ENCODE measurements at regions not wholly inside any gene's neighbourhood (a gene's known extent, or its start where the extent isn't known, plus 50 kb on each side); places are given as distances from the start of the nearest gene placed in this dataset.

DNA sequence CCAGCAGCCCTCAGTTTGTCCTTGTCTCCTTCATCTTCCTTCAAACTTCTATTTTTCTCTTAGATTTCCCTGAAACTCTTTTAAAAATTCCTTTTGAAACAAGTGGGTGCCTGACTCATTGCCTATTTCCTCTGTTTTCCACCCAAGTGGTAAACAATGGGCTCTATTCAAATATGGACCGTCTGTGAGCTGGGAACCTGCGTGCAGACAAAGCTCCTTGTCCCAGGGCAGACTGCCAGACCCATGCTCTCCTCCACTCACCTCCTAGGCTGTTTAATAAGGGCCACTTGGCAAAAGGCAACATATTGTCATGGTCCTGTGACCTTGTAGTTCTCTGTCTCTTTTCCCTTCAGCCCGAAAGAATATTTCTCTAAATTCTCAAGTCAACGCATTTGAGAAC, 332.7 kb upstream of the THBS1 start:
- H3K36me3 ChIP-seq (ENCODE audit: insufficient read depth, low read length): no peaks in the 10 kb centered on the region
- H3K4me1 ChIP-seq (ENCODE audit: insufficient read depth, low read length): no peaks in the 10 kb centered on the region
- CTCF ChIA-PET: no interaction called here
- H3K4me1 Mint-ChIP-seq (ENCODE audit: low read depth): peaks cover 5% of the 10 kb centered on the region
- intact Hi-C loops (cut with DNase I, micrococcal nuclease): no loop called here
- no peak for ATAC-seq (ENCODE audit: poor library complexity)
- no peak overlapping the region for H3K27ac Mint-ChIP-seq
- H3K4me3 Mint-ChIP-seq: no peak overlapping the region
- no peaks in the 10 kb centered on the region for H3K36me3 Mint-ChIP-seq (ENCODE audit: low read depth)
- H3K27ac ChIP-seq (ENCODE audit: low read depth in 1 of 2, low read length in 2 of 2): no peak overlapping the region
- TF ChIP-seq, protein P1, sequence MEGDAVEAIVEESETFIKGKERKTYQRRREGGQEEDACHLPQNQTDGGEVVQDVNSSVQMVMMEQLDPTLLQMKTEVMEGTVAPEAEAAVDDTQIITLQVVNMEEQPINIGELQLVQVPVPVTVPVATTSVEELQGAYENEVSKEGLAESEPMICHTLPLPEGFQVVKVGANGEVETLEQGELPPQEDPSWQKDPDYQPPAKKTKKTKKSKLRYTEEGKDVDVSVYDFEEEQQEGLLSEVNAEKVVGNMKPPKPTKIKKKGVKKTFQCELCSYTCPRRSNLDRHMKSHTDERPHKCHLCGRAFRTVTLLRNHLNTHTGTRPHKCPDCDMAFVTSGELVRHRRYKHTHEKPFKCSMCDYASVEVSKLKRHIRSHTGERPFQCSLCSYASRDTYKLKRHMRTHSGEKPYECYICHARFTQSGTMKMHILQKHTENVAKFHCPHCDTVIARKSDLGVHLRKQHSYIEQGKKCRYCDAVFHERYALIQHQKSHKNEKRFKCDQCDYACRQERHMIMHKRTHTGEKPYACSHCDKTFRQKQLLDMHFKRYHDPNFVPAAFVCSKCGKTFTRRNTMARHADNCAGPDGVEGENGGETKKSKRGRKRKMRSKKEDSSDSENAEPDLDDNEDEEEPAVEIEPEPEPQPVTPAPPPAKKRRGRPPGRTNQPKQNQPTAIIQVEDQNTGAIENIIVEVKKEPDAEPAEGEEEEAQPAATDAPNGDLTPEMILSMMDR (IDR thresholded peaks at IDR 0.05): no peak
- no peak overlapping the region for H3K4me3 ChIP-seq (ENCODE audit: low read length)
- no peaks in the 10 kb centered on the region for H3K9me3 Mint-ChIP-seq
- POLR2A ChIA-PET: no interaction called here
- no peaks in the 10 kb centered on the region for H3K9me3 ChIP-seq (ENCODE audit: control insufficient read depth in 1 of 2, insufficient read depth in 1 of 2, low read length in 2 of 2)
- no peak for DNase-seq
- H3K27me3 Mint-ChIP-seq: peaks cover 17% of the 10 kb centered on the region
- no peaks in the 10 kb centered on the region for H3K27me3 ChIP-seq (ENCODE audit: control insufficient read depth in 1 of 2, insufficient read depth in 2 of 2, low read length in 2 of 2)

DNA sequence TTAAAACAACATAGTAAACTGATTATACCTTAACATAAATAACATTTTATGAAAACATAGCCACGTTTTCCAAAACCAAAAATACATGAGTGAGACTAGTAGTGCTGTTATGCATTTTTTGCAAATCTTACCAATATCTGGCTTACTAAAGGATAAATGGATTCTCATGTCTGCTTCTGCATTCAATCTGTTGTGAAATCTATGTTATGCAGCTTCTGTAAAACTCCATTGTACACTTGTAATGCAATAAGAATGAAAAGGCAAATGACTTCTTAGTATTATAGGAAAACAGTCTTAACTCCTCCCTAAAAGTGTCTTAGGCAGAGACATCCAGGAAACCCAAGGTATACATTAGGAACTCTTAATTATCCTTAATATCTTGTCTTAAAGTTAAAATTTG, 330.9 kb upstream of the THBS1 start:
- no peaks in the 10 kb centered on the region for H3K9me3 ChIP-seq (ENCODE audit: control insufficient read depth in 1 of 2, insufficient read depth in 1 of 2, low read length in 2 of 2)
- DNase-seq (no peak), ATAC-seq (ENCODE audit: poor library complexity) (no peak)
- H3K4me1 ChIP-seq (ENCODE audit: insufficient read depth, low read length): no peaks in the 10 kb centered on the region
- no peak overlapping the region for H3K4me3 ChIP-seq (ENCODE audit: low read length)
- TF ChIP-seq, protein P1 (IDR thresholded peaks at IDR 0.05): no peak
- H3K9me3 Mint-ChIP-seq: no peaks in the 10 kb centered on the region
- no peaks in the 10 kb centered on the region for H3K27me3 ChIP-seq (ENCODE audit: control insufficient read depth in 1 of 2, insufficient read depth in 2 of 2, low read length in 2 of 2)
- no peaks in the 10 kb centered on the region for H3K36me3 ChIP-seq (ENCODE audit: insufficient read depth, low read length)
- no peaks in the 10 kb centered on the region for H3K36me3 Mint-ChIP-seq (ENCODE audit: low read depth)
- H3K27ac ChIP-seq (ENCODE audit: low read depth in 1 of 2, low read length in 2 of 2): no peak overlapping the region
- no peak overlapping the region for H3K4me3 Mint-ChIP-seq
- POLR2A ChIA-PET: no interaction called here
- peaks cover 18% of the 10 kb centered on the region for H3K27me3 Mint-ChIP-seq
- CTCF ChIA-PET: no interaction called here
- peaks cover 5% of the 10 kb centered on the region for H3K4me1 Mint-ChIP-seq (ENCODE audit: low read depth)
- intact Hi-C loops (cut with DNase I, micrococcal nuclease): no loop called here
- H3K27ac Mint-ChIP-seq: no peak overlapping the region

DNA sequence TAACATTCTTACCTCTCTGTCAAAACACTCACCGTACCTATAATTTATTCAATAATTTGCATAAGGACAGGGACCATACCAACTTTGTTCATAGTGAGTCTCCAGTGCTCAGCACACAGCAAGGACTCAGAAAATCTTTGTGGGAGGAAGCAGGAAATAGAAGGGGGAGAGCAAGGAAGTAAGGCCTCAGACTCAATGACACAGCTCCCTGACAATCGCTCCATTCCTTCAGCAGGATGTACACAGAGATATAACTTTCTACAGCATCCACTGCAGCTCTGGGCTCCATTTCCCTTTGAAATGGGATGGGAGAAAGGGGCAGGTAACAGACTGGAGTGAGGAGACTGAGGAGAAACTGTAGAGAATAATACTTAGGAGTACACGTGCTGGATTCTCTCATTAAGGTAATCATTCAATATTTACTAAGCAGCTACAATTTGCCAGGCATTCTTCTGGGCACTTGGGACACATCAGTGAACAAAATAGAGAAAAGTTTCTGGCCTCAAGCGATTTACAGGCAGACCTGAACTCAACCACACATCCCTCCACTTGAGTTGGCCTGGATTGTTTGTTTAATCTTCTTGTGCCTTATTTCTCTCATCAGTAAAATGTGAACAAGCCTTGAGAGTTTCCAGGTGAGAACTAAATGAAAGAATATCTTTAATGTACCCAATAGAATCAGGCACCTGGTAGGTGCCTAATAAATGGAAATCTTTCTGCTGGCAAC, 330.3 kb upstream of the THBS1 start:
- intact Hi-C loops (cut with DNase I, micrococcal nuclease): no loop called here
- H3K9me3 ChIP-seq (ENCODE audit: control insufficient read depth in 1 of 2, insufficient read depth in 1 of 2, low read length in 2 of 2): no peaks in the 10 kb centered on the region
- H3K9me3 Mint-ChIP-seq: no peaks in the 10 kb centered on the region
- POLR2A ChIA-PET: no interaction called here
- H3K27me3 Mint-ChIP-seq: peaks cover 20% of the 10 kb centered on the region
- H3K4me1 Mint-ChIP-seq (ENCODE audit: low read depth): peaks cover 5% of the 10 kb centered on the region
- H3K27ac ChIP-seq (ENCODE audit: low read depth in 1 of 2, low read length in 2 of 2): no peak overlapping the region
- no peak overlapping the region for H3K4me3 Mint-ChIP-seq
- no peak overlapping the region for H3K27ac Mint-ChIP-seq
- TF ChIP-seq, protein P1 (IDR thresholded peaks at IDR 0.05): no peak
- no peak for ATAC-seq (ENCODE audit: poor library complexity)
- no peaks in the 10 kb centered on the region for H3K4me1 ChIP-seq (ENCODE audit: insufficient read depth, low read length)
- no peaks in the 10 kb centered on the region for H3K36me3 ChIP-seq (ENCODE audit: insufficient read depth, low read length)
- H3K36me3 Mint-ChIP-seq (ENCODE audit: low read depth): no peaks in the 10 kb centered on the region
- H3K4me3 ChIP-seq (ENCODE audit: low read length): no peak overlapping the region
- CTCF ChIA-PET: no interaction called here
- no peaks in the 10 kb centered on the region for H3K27me3 ChIP-seq (ENCODE audit: control insufficient read depth in 1 of 2, insufficient read depth in 2 of 2, low read length in 2 of 2)
- no peak for DNase-seq

Measured in CD4-positive, alpha-beta T cell (primary cell).